Naive thymus-derived CD4-positive, alpha-beta T cell (primary cell): ENCODE measurements at regions not wholly inside any gene's neighbourhood (a gene's known extent, or its start where the extent isn't known, plus 50 kb on each side); places are given as distances from the start of the nearest gene placed in this dataset.

ENCODE experiments used
- ATAC-seq: fragments of 150-1000 bp; cut with Tn5 transposase; 2 replicates; pipeline ENCODE4 v1.10.0; 2021; ENCODE audit warnings: mild to moderate bottlenecking, moderate library complexity
- CTCF ChIA-PET: fragments of 350-600 bp; sonication (Branson Sonifier 250); formaldehyde crosslinking; loops from one replicate; lab custom pipeline; 2021; ENCODE audit warnings: antibody characterized with exemption; lab: Charles Lee
- POLR2A ChIA-PET: fragments of 350-600 bp; sonication (Branson Sonifier 250); formaldehyde crosslinking; loops from one replicate; lab custom pipeline; 2021; ENCODE audit warnings: antibody characterized with exemption, inconsistent platforms; lab: Charles Lee
- DNase-seq, 9 donors: peaks; one replicate each; pipeline versions ENCODE4 v3.0.0 to v3.0.0-alpha.2; 2020 to 2022; ENCODE audit warnings: mixed read lengths in 1 of 9
- H3K27ac ChIP-seq: one replicate; pipeline ENCODE4 v1.7.0; 2013; ENCODE audit warnings: mild to moderate bottlenecking, low read depth, low read length, moderate library complexity
- H3K27me3 ChIP-seq, 2 donors: one replicate each; pipeline ENCODE4 v1.7.0; 2013; ENCODE audit warnings: low read length in 2 of 2, mild to moderate bottlenecking in 2 of 2, moderate library complexity in 2 of 2; ENCODE audit not compliant: control insufficient read depth in 2 of 2, insufficient read depth in 2 of 2
- H3K36me3 ChIP-seq, 3 experiments: 1 replicate in 2 of 3; 2 replicates in 1 of 3; pipeline ENCODE4 v1.7.0; 2013; ENCODE audit warnings: low read length in 3 of 3, mild to moderate bottlenecking in 3 of 3, moderate library complexity in 1 of 3; ENCODE audit not compliant: insufficient read depth in 3 of 3, control insufficient read depth in 2 of 3
- H3K4me1 ChIP-seq, 2 donors: one replicate each; pipeline ENCODE4 v1.7.0; 2013; ENCODE audit warnings: low read length in 2 of 2, mild to moderate bottlenecking in 2 of 2, moderate library complexity in 1 of 2; ENCODE audit not compliant: control insufficient read depth in 2 of 2, insufficient read depth in 2 of 2
- H3K4me3 ChIP-seq: 2 replicates; pipeline ENCODE4 v1.7.0; 2013; ENCODE audit warnings: mild to moderate bottlenecking, low read length
- H3K9me3 ChIP-seq, 3 experiments: 1 replicate in 2 of 3; 2 replicates in 1 of 3; pipeline ENCODE4 v1.7.0; 2013; ENCODE audit warnings: low read length in 3 of 3; ENCODE audit not compliant: control insufficient read depth in 2 of 3
- H3K27ac Mint-ChIP-seq, 9 donors: one replicate each; pipeline ENCODE4 v1.8.0; 2020 to 2022; ENCODE audit warnings: mixed read lengths in 9 of 9, mild to moderate bottlenecking in 8 of 9, moderate library complexity in 5 of 9, inconsistent platforms in 2 of 9
- H3K27me3 Mint-ChIP-seq, 5 donors: one replicate each; pipeline ENCODE4 v1.8.0; 2021 to 2022; ENCODE audit warnings: mixed read lengths in 5 of 5, mild to moderate bottlenecking in 1 of 5
- H3K36me3 Mint-ChIP-seq, 5 donors: one replicate each; pipeline ENCODE4 v1.8.0; 2020 to 2022; ENCODE audit warnings: mixed read lengths in 5 of 5, mild to moderate bottlenecking in 3 of 5, inconsistent platforms in 1 of 5
- H3K4me1 Mint-ChIP-seq, 7 donors: one replicate each; pipeline ENCODE4 v1.8.0; 2020 to 2022; ENCODE audit warnings: mixed read lengths in 7 of 7, mild to moderate bottlenecking in 3 of 7, inconsistent platforms in 1 of 7
- H3K4me3 Mint-ChIP-seq, 10 donors: one replicate each; pipeline ENCODE4 v1.8.0; 2020 to 2022; ENCODE audit warnings: mild to moderate bottlenecking in 10 of 10, mixed read lengths in 10 of 10, moderate library complexity in 6 of 10, inconsistent platforms in 2 of 10
- H3K9me3 Mint-ChIP-seq, 11 donors: one replicate each; pipeline ENCODE4 v1.8.0; 2020 to 2022; ENCODE audit warnings: mixed read lengths in 11 of 11, mild to moderate bottlenecking in 4 of 11, inconsistent platforms in 1 of 11, moderate library complexity in 1 of 11
- intact Hi-C, 2 donors: fragments of 100-400 bp; cut with micrococcal nuclease; formaldehyde crosslinking; loops; one replicate each; pipeline ENCODE4 v1.15.1; 2023

DNA sequence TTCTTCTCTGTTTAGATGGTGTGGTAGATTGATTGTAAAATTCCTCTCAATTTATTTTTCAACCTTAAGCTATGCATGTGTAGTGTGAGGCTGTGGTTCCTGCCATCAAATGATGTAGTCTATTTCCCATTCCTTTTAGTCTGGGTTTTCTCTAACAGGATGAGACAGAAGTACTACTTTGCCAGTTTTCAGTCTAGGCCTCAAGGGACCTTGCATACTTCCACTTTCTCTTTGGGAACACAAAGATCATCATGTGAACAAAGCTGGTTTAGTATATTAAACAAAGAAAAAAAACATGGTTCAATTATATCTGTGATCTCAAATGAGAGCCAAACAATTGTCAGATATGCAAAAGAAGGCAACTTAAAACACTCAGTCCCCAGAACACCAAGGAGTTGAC, 1284.0 kb downstream of the RAPGEF2 start:
- Mint-ChIP-seq H3K27ac (no peak overlapping the region), H3K4me3 (no peak overlapping the region)
- ATAC-seq: no peak

DNA sequence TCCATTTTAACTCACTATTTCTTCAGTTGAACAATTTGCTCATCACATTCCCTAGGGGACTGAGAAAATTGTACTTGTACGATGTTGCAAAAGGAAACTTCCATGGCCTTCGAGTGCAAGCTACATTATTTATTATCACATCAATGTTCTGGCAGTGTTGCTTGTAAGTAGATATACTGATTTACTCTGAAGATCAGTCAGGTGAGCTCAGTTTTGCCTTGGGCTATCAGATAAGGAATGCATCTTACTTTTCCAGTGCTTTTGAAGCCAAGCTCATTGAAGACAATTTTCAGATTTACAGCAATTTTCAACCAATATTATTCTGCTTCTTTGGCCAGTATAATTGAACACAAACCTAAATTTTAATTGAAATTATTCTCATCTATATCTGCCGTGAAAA, 1296.9 kb downstream of the RAPGEF2 start:
- H3K4me1 Mint-ChIP-seq: no peaks in the 10 kb centered on the region
- ATAC-seq (no peak), DNase-seq (no peak)
- H3K4me1 ChIP-seq: no peaks in the 10 kb centered on the region
- no peak overlapping the region for H3K4me3 ChIP-seq
- intact Hi-C loops: no loop called here
- ChIA-PET POLR2A (no interaction called here), CTCF (no interaction called here)
- H3K9me3 Mint-ChIP-seq: peaks cover 0 to 22% (median 2%) of the 10 kb centered on the region in 11 donors
- no peaks in the 10 kb centered on the region for H3K9me3 ChIP-seq
- H3K36me3 Mint-ChIP-seq: no peaks in the 10 kb centered on the region
- no peaks in the 10 kb centered on the region for H3K27me3 ChIP-seq
- no peak overlapping the region for H3K27ac Mint-ChIP-seq
- no peaks in the 10 kb centered on the region for H3K36me3 ChIP-seq
- no peak overlapping the region for H3K4me3 Mint-ChIP-seq
- no peak overlapping the region for H3K27ac ChIP-seq
- H3K27me3 Mint-ChIP-seq: no peaks in the 10 kb centered on the region

More for the DNA sequence above, 1284.0 kb downstream of the RAPGEF2 start:
- Histone ChIP-seq H3K27me3 (no peaks in the 10 kb centered on the region), H3K4me3 (no peak overlapping the region), H3K4me1 (no peaks in the 10 kb centered on the region), H3K27ac (no peak overlapping the region), H3K36me3 (no peaks in the 10 kb centered on the region), H3K9me3 (peaks cover 0 to 11% (median 0%) of the 10 kb centered on the region in 3 experiments)
- POLR2A ChIA-PET: no interaction called here
- peaks cover 0 to 33% (median 14%) of the 10 kb centered on the region in 11 donors for H3K9me3 Mint-ChIP-seq
- no peak for DNase-seq
- CTCF ChIA-PET: no interaction called here
- H3K27me3 Mint-ChIP-seq: no peaks in the 10 kb centered on the region
- no peaks in the 10 kb centered on the region for H3K36me3 Mint-ChIP-seq
- no peaks in the 10 kb centered on the region for H3K4me1 Mint-ChIP-seq
- intact Hi-C loops: no loop called here

DNA sequence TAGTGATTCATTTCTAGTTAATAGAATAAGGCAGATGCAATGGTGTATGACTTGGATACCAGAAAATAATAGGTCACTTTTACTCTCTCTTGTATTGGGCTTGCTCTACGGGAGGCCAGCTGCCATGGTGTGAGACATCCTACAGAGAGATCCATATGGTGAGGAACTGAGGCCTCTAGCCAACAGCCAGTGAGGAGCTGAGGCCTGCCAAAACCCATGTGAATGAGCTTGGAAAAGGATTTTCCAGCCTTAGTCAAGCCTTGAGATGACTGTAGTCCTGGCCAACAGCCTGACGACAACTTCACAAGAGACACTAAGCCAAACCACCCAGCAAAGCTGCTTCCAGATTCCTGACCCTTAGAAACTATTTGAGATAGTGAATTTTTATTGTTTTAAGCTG, 1300.2 kb downstream of the RAPGEF2 start:
- H3K4me1 Mint-ChIP-seq: no peaks in the 10 kb centered on the region
- H3K36me3 Mint-ChIP-seq: no peaks in the 10 kb centered on the region
- H3K4me3 Mint-ChIP-seq: no peak overlapping the region

DNA sequence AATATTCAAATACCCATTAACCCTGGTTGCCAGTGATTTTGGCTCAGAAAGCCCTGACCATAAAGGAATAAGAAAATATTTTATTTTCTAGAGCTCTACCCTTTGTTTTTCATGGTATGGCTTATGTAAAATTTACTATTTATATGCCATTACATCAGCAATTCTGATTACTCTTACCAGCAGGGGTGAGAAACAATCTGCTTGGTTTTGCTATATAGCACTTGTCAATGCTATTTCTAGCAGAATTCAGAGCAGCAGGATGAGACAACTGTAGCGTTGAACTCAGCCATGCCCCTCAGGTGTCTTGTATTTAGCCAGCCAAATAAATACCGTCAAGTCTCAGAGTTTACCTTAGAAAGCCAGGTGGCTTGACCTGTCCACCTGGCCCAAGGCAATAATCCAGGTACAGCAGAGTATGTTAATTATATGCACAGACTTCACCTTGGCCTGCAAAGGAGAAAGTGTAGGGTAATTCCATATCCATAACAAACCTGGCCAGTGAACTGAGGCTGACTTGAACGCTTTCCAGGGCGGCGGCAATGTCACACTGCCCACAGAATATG, 1303.5 kb downstream of the RAPGEF2 start:
- no peak for DNase-seq
- Histone ChIP-seq H3K36me3 (no peaks in the 10 kb centered on the region), H3K27ac (no peak overlapping the region), H3K27me3 (no peaks in the 10 kb centered on the region), H3K4me3 (no peak overlapping the region), H3K9me3 (no peaks in the 10 kb centered on the region), H3K4me1 (no peaks in the 10 kb centered on the region)
- Mint-ChIP-seq H3K9me3 (peaks cover 0 to 10% (median 3%) of the 10 kb centered on the region in 11 donors), H3K36me3 (no peaks in the 10 kb centered on the region), H3K27ac (no peak overlapping the region), H3K4me1 (no peaks in the 10 kb centered on the region), H3K4me3 (no peak overlapping the region), H3K27me3 (no peaks in the 10 kb centered on the region)
- intact Hi-C loops: no loop called here
- ATAC-seq: no peak
- ChIA-PET CTCF (no interaction called here), POLR2A (no interaction called here)

More for the DNA sequence above, 1300.2 kb downstream of the RAPGEF2 start:
- ChIA-PET POLR2A (no interaction called here), CTCF (no interaction called here)
- Histone ChIP-seq H3K27ac (no peak overlapping the region), H3K27me3 (no peaks in the 10 kb centered on the region), H3K4me3 (no peak overlapping the region), H3K9me3 (no peaks in the 10 kb centered on the region), H3K4me1 (no peaks in the 10 kb centered on the region), H3K36me3 (no peaks in the 10 kb centered on the region)
- Mint-ChIP-seq H3K9me3 (peaks cover 0 to 12% (median 3%) of the 10 kb centered on the region in 11 donors), H3K27ac (no peak overlapping the region), H3K27me3 (no peaks in the 10 kb centered on the region)
- ATAC-seq (no peak), DNase-seq (no peak)
- intact Hi-C loops: no loop called here

DNA sequence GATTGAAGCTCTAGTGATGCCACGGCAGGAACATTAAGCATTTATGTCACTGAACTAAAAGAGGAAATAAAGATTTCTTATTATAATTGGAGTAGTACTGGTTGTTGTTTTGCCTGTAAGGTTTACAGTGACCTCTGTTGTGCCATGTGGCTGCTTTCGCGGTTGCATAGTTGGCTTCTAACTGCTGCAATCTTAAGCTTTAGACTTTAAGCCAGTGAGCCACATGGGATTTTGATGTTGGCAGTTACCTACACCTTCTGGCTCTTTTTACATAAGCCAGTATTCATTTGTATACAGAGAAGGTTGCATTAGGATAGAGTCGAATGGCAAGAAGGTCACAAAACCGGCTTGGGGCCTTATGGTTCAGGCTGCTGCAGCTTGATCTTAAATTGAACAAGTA, 1311.6 kb downstream of the RAPGEF2 start:
- H3K9me3 Mint-ChIP-seq: peaks cover 0 to 20% (median 0%) of the 10 kb centered on the region in 11 donors
- ATAC-seq (no peak), DNase-seq (no peak)
- H3K27ac Mint-ChIP-seq: no peak overlapping the region
- Histone ChIP-seq H3K27me3 (no peaks in the 10 kb centered on the region), H3K27ac (no peak overlapping the region), H3K4me3 (no peak overlapping the region), H3K36me3 (no peaks in the 10 kb centered on the region), H3K4me1 (no peaks in the 10 kb centered on the region), H3K9me3 (no peaks in the 10 kb centered on the region)
- ChIA-PET POLR2A (no interaction called here), CTCF (no interaction called here)
- no peaks in the 10 kb centered on the region for H3K27me3 Mint-ChIP-seq
- no peaks in the 10 kb centered on the region for H3K4me1 Mint-ChIP-seq
- H3K4me3 Mint-ChIP-seq: no peak overlapping the region
- H3K36me3 Mint-ChIP-seq: no peaks in the 10 kb centered on the region
- intact Hi-C loops: no loop called here

DNA sequence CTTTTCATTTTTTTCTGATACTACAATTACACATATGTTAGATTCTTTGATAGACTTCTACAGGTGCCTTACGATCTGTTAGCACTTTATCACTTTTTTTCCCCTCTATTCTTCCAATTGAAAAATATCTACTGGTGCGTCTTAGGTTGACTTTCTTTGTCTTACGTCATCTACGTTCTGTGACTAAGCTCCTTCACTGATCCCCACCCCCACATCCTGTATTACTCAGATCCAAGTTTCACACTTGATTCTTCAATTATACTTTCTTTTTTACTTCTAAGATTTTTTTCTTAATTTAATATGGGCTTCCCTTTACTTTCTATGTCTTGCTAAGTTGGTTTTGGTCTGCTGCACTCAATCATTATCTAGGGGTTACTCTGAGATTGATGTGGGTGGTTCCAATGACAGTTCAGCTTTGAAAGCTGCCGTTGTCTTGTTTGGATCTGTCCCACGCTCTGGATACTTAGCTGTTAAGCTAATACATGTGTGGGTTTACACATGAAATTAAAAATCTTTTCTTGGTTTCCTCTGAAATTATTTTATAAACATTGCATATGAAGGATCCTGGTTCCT, 1321.1 kb downstream of the RAPGEF2 start:
- Histone ChIP-seq H3K9me3 (no peaks in the 10 kb centered on the region), H3K27me3 (no peaks in the 10 kb centered on the region), H3K27ac (no peak overlapping the region), H3K4me3 (no peak overlapping the region), H3K4me1 (no peaks in the 10 kb centered on the region), H3K36me3 (no peaks in the 10 kb centered on the region)
- no peak overlapping the region for H3K4me3 Mint-ChIP-seq
- CTCF ChIA-PET: no interaction called here
- POLR2A ChIA-PET: no interaction called here
- peaks cover 0 to 13% (median 4%) of the 10 kb centered on the region in 11 donors for H3K9me3 Mint-ChIP-seq
- intact Hi-C loops: no loop called here
- no peak overlapping the region for H3K27ac Mint-ChIP-seq
- ATAC-seq (no peak), DNase-seq (no peak)
- H3K36me3 Mint-ChIP-seq: no peaks in the 10 kb centered on the region
- H3K27me3 Mint-ChIP-seq: no peaks in the 10 kb centered on the region
- no peaks in the 10 kb centered on the region for H3K4me1 Mint-ChIP-seq

DNA sequence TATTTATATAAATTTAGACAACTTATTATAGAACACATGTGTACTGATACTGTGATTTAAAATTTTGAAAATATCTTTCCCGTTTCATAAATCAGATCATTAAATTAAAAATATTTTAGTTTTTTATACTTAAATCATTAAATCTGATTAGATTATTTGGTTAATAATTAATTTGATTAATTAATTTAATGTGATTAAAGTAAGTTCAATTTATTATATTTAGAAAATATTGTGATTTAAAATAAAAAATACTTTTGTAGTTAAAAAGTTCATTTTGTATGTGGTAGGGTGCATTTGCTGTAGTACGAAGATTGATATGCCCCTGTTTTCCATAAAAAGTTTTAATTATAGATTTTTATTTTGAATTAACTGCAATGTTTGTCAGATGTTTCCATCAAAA, 1323.4 kb downstream of the RAPGEF2 start:
- no peaks in the 10 kb centered on the region for H3K4me1 Mint-ChIP-seq
- no peaks in the 10 kb centered on the region for H3K36me3 ChIP-seq
- no peak overlapping the region for H3K27ac Mint-ChIP-seq
- H3K9me3 ChIP-seq: no peaks in the 10 kb centered on the region
- no peaks in the 10 kb centered on the region for H3K27me3 ChIP-seq
- H3K4me3 Mint-ChIP-seq: no peak overlapping the region
- ATAC-seq (no peak), DNase-seq (no peak)
- no peaks in the 10 kb centered on the region for H3K27me3 Mint-ChIP-seq
- ChIA-PET CTCF (no interaction called here), POLR2A (no interaction called here)
- H3K27ac ChIP-seq: no peak overlapping the region
- H3K36me3 Mint-ChIP-seq: no peaks in the 10 kb centered on the region
- H3K4me3 ChIP-seq: no peak overlapping the region
- intact Hi-C loops: no loop called here
- H3K9me3 Mint-ChIP-seq: peaks cover 2 to 21% (median 9%) of the 10 kb centered on the region in 11 donors
- no peaks in the 10 kb centered on the region for H3K4me1 ChIP-seq
